ENCODE measurements at regions not wholly inside any gene's neighbourhood (a gene's known extent, or its start where the extent isn't known, plus 50 kb on each side); places are given as distances from the start of the nearest gene placed in this dataset.

GRCh38 chr12:28698553-28698952, 450.5 kb upstream of the FAR2 start:
- no peak for TF ChIP-seq CTCF (IDR thresholded peaks at IDR 0.05; ENCODE audit: low read depth, low read length)
- in situ Hi-C loops (cut with HindIII; ENCODE audit: low sequenced_read_pairs) = no loop called here
- H3K4me3 ChIP-seq (ENCODE audit: low read depth, low read length) = no peak overlapping the region
- no peak for DNase-seq (ENCODE audit: low read depth, low spot score)

GRCh38 chr12:28699029-28699428, 450.0 kb upstream of the FAR2 start:
- DNase-seq (ENCODE audit: low read depth, low spot score) = no peak
- H3K4me3 ChIP-seq (ENCODE audit: low read depth, low read length) = no peak overlapping the region
- in situ Hi-C loops (cut with HindIII; ENCODE audit: low sequenced_read_pairs) = no loop called here
- no peak for TF ChIP-seq CTCF (IDR thresholded peaks at IDR 0.05; ENCODE audit: low read depth, low read length)

GRCh38 chr12:28700161-28700560, 448.9 kb upstream of the FAR2 start:
- in situ Hi-C loops (cut with HindIII; ENCODE audit: low sequenced_read_pairs) = no loop called here
- TF ChIP-seq CTCF (IDR thresholded peaks at IDR 0.05; ENCODE audit: low read depth, low read length) = no peak
- no peak overlapping the region for H3K4me3 ChIP-seq (ENCODE audit: low read depth, low read length)
- no peak for DNase-seq (ENCODE audit: low read depth, low spot score)

GRCh38 chr12:28704477-28705169, 444.5 kb upstream of the FAR2 start:
- TF ChIP-seq CTCF (IDR thresholded peaks at IDR 0.05; ENCODE audit: low read depth, low read length) = no peak
- in situ Hi-C loops (cut with HindIII; ENCODE audit: low sequenced_read_pairs) = no loop called here
- peak; percentile 43 for DNase-seq (ENCODE audit: low read depth, low spot score)
- H3K4me3 ChIP-seq (ENCODE audit: low read depth, low read length) = no peak overlapping the region

GRCh38 chr12:28708918-28709371, 440.1 kb upstream of the FAR2 start:
- in situ Hi-C loops (cut with HindIII; ENCODE audit: low sequenced_read_pairs) = no loop called here
- DNase-seq (ENCODE audit: low read depth, low spot score) = peak; percentile 91
- H3K4me3 ChIP-seq (ENCODE audit: low read depth, low read length) = no peak overlapping the region
- no peak for TF ChIP-seq CTCF (IDR thresholded peaks at IDR 0.05; ENCODE audit: low read depth, low read length)

- peak; percentile 8 for DNase-seq (ENCODE audit: low read depth, low spot score)
- in situ Hi-C loops (cut with HindIII; ENCODE audit: low sequenced_read_pairs) = no loop called here
- H3K4me3 ChIP-seq (ENCODE audit: low read depth, low read length) = no peak overlapping the region
- TF ChIP-seq CTCF (IDR thresholded peaks at IDR 0.05; ENCODE audit: low read depth, low read length) = no peak
Measured at GRCh38 chr12:28709986-28710685, 438.9 kb upstream of the FAR2 start.
